ENCODE measurements at regions not wholly inside any gene's neighbourhood (a gene's known extent, or its start where the extent isn't known, plus 50 kb on each side); places are given as distances from the start of the nearest gene placed in this dataset.

- H3K27ac ChIP-seq = no peak overlapping the region
- TF ChIP-seq, protein P1, sequence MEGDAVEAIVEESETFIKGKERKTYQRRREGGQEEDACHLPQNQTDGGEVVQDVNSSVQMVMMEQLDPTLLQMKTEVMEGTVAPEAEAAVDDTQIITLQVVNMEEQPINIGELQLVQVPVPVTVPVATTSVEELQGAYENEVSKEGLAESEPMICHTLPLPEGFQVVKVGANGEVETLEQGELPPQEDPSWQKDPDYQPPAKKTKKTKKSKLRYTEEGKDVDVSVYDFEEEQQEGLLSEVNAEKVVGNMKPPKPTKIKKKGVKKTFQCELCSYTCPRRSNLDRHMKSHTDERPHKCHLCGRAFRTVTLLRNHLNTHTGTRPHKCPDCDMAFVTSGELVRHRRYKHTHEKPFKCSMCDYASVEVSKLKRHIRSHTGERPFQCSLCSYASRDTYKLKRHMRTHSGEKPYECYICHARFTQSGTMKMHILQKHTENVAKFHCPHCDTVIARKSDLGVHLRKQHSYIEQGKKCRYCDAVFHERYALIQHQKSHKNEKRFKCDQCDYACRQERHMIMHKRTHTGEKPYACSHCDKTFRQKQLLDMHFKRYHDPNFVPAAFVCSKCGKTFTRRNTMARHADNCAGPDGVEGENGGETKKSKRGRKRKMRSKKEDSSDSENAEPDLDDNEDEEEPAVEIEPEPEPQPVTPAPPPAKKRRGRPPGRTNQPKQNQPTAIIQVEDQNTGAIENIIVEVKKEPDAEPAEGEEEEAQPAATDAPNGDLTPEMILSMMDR (IDR thresholded peaks at IDR 0.05) = no peak
- no peak for TF ChIP-seq ZFX (IDR thresholded peaks at IDR 0.05; ENCODE audit: borderline replicate concordance)
Observed at GRCh38 chr15:101543026-101543390, 53.5 kb upstream of the PCSK6 start.

GRCh38 chr15:101542306-101543025 is 53.0 kb upstream of the PCSK6 start:
- TF ChIP-seq, protein P1 (IDR thresholded peaks at IDR 0.05) = no peak
- TF ChIP-seq ZFX (IDR thresholded peaks at IDR 0.05; ENCODE audit: borderline replicate concordance) = no peak

GRCh38 chr15:101541501-101542292 is 52.2 kb upstream of the PCSK6 start:
- no peak for TF ChIP-seq ZFX (IDR thresholded peaks at IDR 0.05; ENCODE audit: borderline replicate concordance)
- TF ChIP-seq, protein P1 (IDR thresholded peaks at IDR 0.05) = no peak
- no peak overlapping the region for H3K27ac ChIP-seq

More at GRCh38 chr15:101542306-101543025, 53.0 kb upstream of the PCSK6 start:
- H3K27ac ChIP-seq = no peak overlapping the region

DNA sequence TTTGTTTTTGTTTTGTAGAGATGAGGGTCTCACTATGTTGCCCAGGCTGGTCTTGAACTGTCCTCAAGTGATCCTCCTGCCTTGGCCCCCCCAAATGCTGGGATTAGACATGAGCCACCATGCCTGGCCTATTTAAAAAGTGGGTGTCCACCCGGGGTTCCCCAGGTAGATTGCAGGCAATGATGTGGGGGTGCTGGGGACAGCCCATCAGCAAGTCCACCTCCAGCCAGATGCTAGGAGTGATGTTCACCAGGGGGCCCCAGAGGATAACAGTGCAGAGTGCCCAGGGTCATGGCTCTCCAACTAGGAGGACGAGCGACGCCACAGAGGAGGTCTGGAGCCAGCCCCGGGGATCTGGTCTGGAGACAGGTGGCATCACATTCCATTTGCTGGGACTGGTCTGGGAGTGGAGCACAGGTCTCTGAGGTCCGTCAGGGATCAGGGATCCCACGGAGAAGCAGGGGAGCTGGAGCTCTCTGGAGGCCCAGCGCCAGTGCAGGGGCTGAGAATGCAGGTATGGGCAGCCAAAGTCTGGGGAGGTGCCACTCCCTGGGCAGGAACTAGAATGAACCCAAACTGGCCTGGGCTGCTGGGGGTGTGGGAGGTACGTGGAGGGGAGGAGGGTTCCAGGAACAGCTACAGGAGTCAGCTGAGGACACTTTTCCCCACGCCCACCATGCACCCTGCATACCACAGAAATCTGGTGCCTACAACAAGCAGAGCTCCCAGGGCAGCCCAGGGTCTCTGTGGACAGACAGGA is 51.2 kb upstream of the PCSK6 start:
- TF ChIP-seq ZFX (IDR thresholded peaks at IDR 0.05; ENCODE audit: borderline replicate concordance) = no peak
- TF ChIP-seq, protein P1 (IDR thresholded peaks at IDR 0.05) = no peak
- H3K27ac ChIP-seq = no peak overlapping the region

DNA sequence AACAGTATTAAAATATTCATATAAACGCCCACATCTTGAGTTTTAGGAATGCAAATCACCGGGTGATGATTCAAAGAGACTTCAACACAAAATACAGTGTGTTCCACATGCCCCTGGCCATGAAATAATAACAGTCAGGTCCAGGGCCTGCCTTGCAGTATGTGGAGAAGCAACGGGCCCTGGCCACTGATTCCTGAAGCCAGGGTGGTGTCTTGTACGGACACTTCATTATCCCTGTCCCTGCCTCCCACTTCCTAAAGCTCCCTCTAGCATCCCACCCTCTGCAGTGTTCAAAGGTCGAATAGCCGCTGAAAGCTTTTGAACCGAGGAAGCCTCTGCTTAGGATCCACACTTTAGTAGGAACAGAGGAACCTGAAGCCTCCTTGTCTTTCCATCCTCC is 50.4 kb upstream of the PCSK6 start:
- no peak for TF ChIP-seq ZFX (IDR thresholded peaks at IDR 0.05; ENCODE audit: borderline replicate concordance)
- TF ChIP-seq, protein P1 (IDR thresholded peaks at IDR 0.05) = no peak

DNA sequence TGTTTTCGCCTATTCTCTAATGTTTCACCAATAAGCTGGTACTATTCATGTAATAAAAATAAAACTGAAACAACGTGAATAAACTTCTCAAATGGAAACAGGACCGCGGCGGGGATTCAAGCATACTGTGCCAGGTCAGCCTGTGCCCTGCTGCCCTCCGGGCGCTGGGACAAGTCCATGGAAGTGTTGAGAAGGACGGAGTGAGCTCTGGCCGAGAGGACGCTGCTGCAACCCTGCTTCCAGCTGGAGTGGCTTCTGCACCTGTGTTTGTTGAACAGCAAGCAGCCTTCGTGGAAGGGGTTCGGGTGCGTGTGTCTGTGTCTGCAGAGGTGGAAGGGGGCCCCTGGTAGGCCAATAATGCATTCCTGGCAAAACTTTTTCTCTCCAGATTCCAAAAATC is 50.0 kb upstream of the PCSK6 start:
- H3K27ac ChIP-seq = no peak overlapping the region

More for the DNA sequence above, 50.4 kb upstream of the PCSK6 start:
- no peak overlapping the region for H3K27ac ChIP-seq

More for the DNA sequence above, 50.0 kb upstream of the PCSK6 start:
- no peak for TF ChIP-seq ZFX (IDR thresholded peaks at IDR 0.05; ENCODE audit: borderline replicate concordance)
